H9 (cell line): ENCODE measurements at regions not wholly inside any gene's neighbourhood (a gene's known extent, or its start where the extent isn't known, plus 50 kb on each side); places are given as distances from the start of the nearest gene placed in this dataset.

ENCODE experiments used
- DNase-seq: peaks from one replicate; pipeline ENCODE4 v3.0.0-alpha.2; 2017
- H2AFZ ChIP-seq: one replicate; pipeline ENCODE4 v1.6.1; 2013; ENCODE audit warnings: mild to moderate bottlenecking, low read length, control low read depth, moderate library complexity
- H2AK5ac ChIP-seq: 2 replicates; pipeline ENCODE4 v1.6.1; 2013; ENCODE audit warnings: low read length, control low read depth, mixed read lengths; ENCODE audit not compliant: insufficient read length
- H2BK120ac ChIP-seq: one replicate; pipeline ENCODE4 v1.6.1; 2013; ENCODE audit warnings: low read depth, mild to moderate bottlenecking, low read length, control low read depth, inconsistent platforms; ENCODE audit not compliant: poor library complexity, severe bottlenecking
- H2BK12ac ChIP-seq: 2 replicates; pipeline ENCODE4 v1.6.1; 2013; ENCODE audit warnings: low read length, control low read depth, mixed read lengths, low read depth; ENCODE audit not compliant: insufficient read length
- H2BK15ac ChIP-seq: 2 replicates; pipeline ENCODE4 v1.6.1; 2013; ENCODE audit warnings: low read depth, low read length, control low read depth
- H2BK20ac ChIP-seq: one replicate; pipeline ENCODE4 v1.6.1; 2013; ENCODE audit warnings: low read depth, mild to moderate bottlenecking, low read length, control low read depth, inconsistent platforms; ENCODE audit not compliant: poor library complexity, severe bottlenecking
- H2BK5ac ChIP-seq: 2 replicates; pipeline ENCODE4 v1.6.1; 2013; ENCODE audit warnings: low read length, control low read depth, mixed read lengths; ENCODE audit not compliant: insufficient read length
- H3K14ac ChIP-seq: 2 replicates; pipeline ENCODE4 v1.6.1; 2013; ENCODE audit warnings: low read length, control low read depth; ENCODE audit not compliant: insufficient read depth
- H3K18ac ChIP-seq: 2 replicates; pipeline ENCODE4 v1.6.1; 2013; ENCODE audit warnings: low read depth, mild to moderate bottlenecking, mixed read lengths, low read length, control low read depth; ENCODE audit not compliant: insufficient read length
- H3K23ac ChIP-seq: 2 replicates; pipeline ENCODE4 v1.6.1; 2013; ENCODE audit warnings: low read length, control low read depth, mixed read lengths, low read depth; ENCODE audit not compliant: insufficient read length
- H3K23me2 ChIP-seq: 2 replicates; pipeline ENCODE4 v1.6.1; 2013; ENCODE audit warnings: low read depth, mild to moderate bottlenecking, mixed read lengths, low read length, control low read depth; ENCODE audit not compliant: insufficient read length, poor library complexity, severe bottlenecking
- H3K27ac ChIP-seq: 2 replicates; pipeline ENCODE4 v1.5.1; 2013; ENCODE audit warnings: low read length, control low read depth, mixed read lengths, low read depth; ENCODE audit not compliant: insufficient read length
- H3K27me3 ChIP-seq: 2 replicates; pipeline ENCODE4 v1.6.1; 2013; ENCODE audit warnings: low read length, control low read depth, inconsistent platforms; ENCODE audit not compliant: insufficient read depth
- H3K4ac ChIP-seq: 2 replicates; pipeline ENCODE4 v1.6.1; 2013; ENCODE audit warnings: low read depth, mild to moderate bottlenecking, control low read depth, inconsistent platforms, low read length, moderate library complexity
- H3K4me1 ChIP-seq: 2 replicates; pipeline ENCODE4 v1.6.1; 2013; ENCODE audit warnings: low read length, control low read depth, inconsistent platforms; ENCODE audit not compliant: insufficient read depth
- H3K4me2 ChIP-seq: 2 replicates; pipeline ENCODE4 v1.6.1; 2013; ENCODE audit warnings: low read length, control low read depth, mixed read lengths; ENCODE audit not compliant: insufficient read length, insufficient read depth
- H3K56ac ChIP-seq: 2 replicates; pipeline ENCODE4 v1.6.1; 2013; ENCODE audit warnings: low read depth, mild to moderate bottlenecking, mixed read lengths, low read length, control low read depth; ENCODE audit not compliant: insufficient read length
- H3K79me1 ChIP-seq: 2 replicates; pipeline ENCODE4 v1.6.1; 2013; ENCODE audit warnings: low read depth, mild to moderate bottlenecking, moderate library complexity, low read length, control low read depth, inconsistent platforms; ENCODE audit not compliant: insufficient read depth, poor library complexity, severe bottlenecking
- H3K79me2 ChIP-seq: 2 replicates; pipeline ENCODE4 v1.6.1; 2013; ENCODE audit warnings: low read length, control low read depth, inconsistent platforms; ENCODE audit not compliant: insufficient read depth
- H3K9ac ChIP-seq: 2 replicates; pipeline ENCODE4 v1.6.1; 2013; ENCODE audit warnings: low read length, control low read depth, mixed read lengths; ENCODE audit not compliant: insufficient read length; ENCODE audit errors: extremely low read depth
- H3K9me3 ChIP-seq: one replicate; pipeline ENCODE4 v1.6.1; 2013; ENCODE audit warnings: low read depth, low read length, inconsistent platforms; ENCODE audit not compliant: control insufficient read depth
- H3T11ph ChIP-seq: one replicate; pipeline ENCODE4 v1.6.1; 2013; ENCODE audit warnings: mild to moderate bottlenecking, low read length, control low read depth, inconsistent platforms
- H4K20me1 ChIP-seq: one replicate; pipeline ENCODE4 v1.6.1; 2013; ENCODE audit not compliant: control insufficient read depth, insufficient read length, insufficient read depth
- H4K5ac ChIP-seq: 2 replicates; pipeline ENCODE4 v1.6.1; 2013; ENCODE audit warnings: low read depth, mild to moderate bottlenecking, mixed read lengths, low read length, control low read depth; ENCODE audit not compliant: insufficient read length
- H4K8ac ChIP-seq: replicated peaks from 2 replicates; pipeline ENCODE4 v1.6.1; 2013; ENCODE audit warnings: low read length, control low read depth, mixed read lengths, low read depth; ENCODE audit not compliant: insufficient read length
- H4K91ac ChIP-seq: 2 replicates; pipeline ENCODE4 v1.6.1; 2013; ENCODE audit warnings: low read depth, mild to moderate bottlenecking, moderate library complexity, mixed read lengths, low read length, control low read depth; ENCODE audit not compliant: insufficient read length
- H3K27ac Mint-ChIP-seq, 3 experiments: 2 replicates in 2 of 3; 3 replicates in 1 of 3; pipeline ENCODE4 v1.8.0; 2020 to 2021; ENCODE audit warnings: mixed read lengths in 3 of 3, mild to moderate bottlenecking in 1 of 3, moderate library complexity in 1 of 3
- H3K27me3 Mint-ChIP-seq: 2 replicates; pipeline ENCODE4 v1.8.0; 2021; ENCODE audit warnings: low read depth, mild to moderate bottlenecking, moderate library complexity, mixed read lengths
- H3K36me3 Mint-ChIP-seq, 3 experiments: 2 replicates in 2 of 3; 3 replicates in 1 of 3; pipeline ENCODE4 v1.8.0; 2020 to 2021; ENCODE audit warnings: low read depth in 3 of 3, mixed read lengths in 3 of 3; ENCODE audit not compliant: insufficient read depth in 1 of 3
- H3K4me1 Mint-ChIP-seq, 2 experiments: 2 replicates each; pipeline ENCODE4 v1.8.0; 2020; ENCODE audit warnings: mixed read lengths in 2 of 2
- H3K4me3 Mint-ChIP-seq, 2 experiments: 2 replicates in 1 of 2; 3 replicates in 1 of 2; pipeline ENCODE4 v1.8.0; 2020 to 2021; ENCODE audit warnings: mild to moderate bottlenecking in 2 of 2, mixed read lengths in 2 of 2, moderate library complexity in 1 of 2
- H3K9me3 Mint-ChIP-seq, 2 experiments: 2 replicates in 1 of 2; 3 replicates in 1 of 2; pipeline ENCODE4 v1.8.0; 2020; ENCODE audit warnings: mild to moderate bottlenecking in 2 of 2, mixed read lengths in 2 of 2, moderate library complexity in 1 of 2
- CTCF ChIP-seq: fragments of 200-600 bp; sonication (generic); conservative IDR thresholded peaks from 3 replicates; pipeline ENCODE4 v1.8.0; 2021; ENCODE audit warnings: antibody characterized with exemption, mild to moderate bottlenecking
- WGBS: extraction: QIAGEN DNeasy Blood & Tissue Kit; methylation state at CpG from one replicate; pipeline ENCODE4 v1.1.7; 2013; ENCODE audit warnings: missing lambda C conversion rate, low lambda C conversion rate, mixed read lengths; ENCODE audit not compliant: insufficient read length; ENCODE audit errors: extremely low coverage; 5-methylcytosine and 5-hydroxymethylcytosine counted together

GRCh38 chr14:21985081-21985480 lies 311.5 kb upstream of the OR4E1 start:
- H2AK5ac ChIP-seq, result no peak overlapping the region
- no peak overlapping the region for H3K18ac ChIP-seq
- H4K8ac ChIP-seq, result no peak overlapping the region
- no peak overlapping the region for H3K4me2 ChIP-seq
- peaks cover 10% of the 10 kb centered on the region for H3K27me3 Mint-ChIP-seq
- no peak overlapping the region for H3K56ac ChIP-seq
- no peaks in the 10 kb centered on the region for H3K27me3 ChIP-seq
- no peaks in the 10 kb centered on the region for H3K4me1 ChIP-seq
- H2BK15ac ChIP-seq, result no peak overlapping the region
- H3K79me2 ChIP-seq, result no peaks in the 10 kb centered on the region
- no peak overlapping the region for H4K5ac ChIP-seq
- DNase-seq, result no peak
- H3K9ac ChIP-seq, result no peak overlapping the region
- H3K36me3 Mint-ChIP-seq, result no peaks in the 10 kb centered on the region
- H2BK12ac ChIP-seq, result no peak overlapping the region
- H2AFZ ChIP-seq, result no peak overlapping the region
- no peaks in the 10 kb centered on the region for H3K9me3 ChIP-seq
- no peak overlapping the region for H3K14ac ChIP-seq
- TF ChIP-seq CTCF, result no peak
- H2BK20ac ChIP-seq, result no peak overlapping the region
- no peak overlapping the region for H4K91ac ChIP-seq
- no peaks in the 10 kb centered on the region for H3K79me1 ChIP-seq
- no peaks in the 10 kb centered on the region for H3K9me3 Mint-ChIP-seq
- H3K4me3 Mint-ChIP-seq, result no peak overlapping the region
- no peak overlapping the region for H3K27ac Mint-ChIP-seq
- no CpG with 5 or more reads among the region's 2 CpGs for WGBS
- H3K23me2 ChIP-seq, result no peaks in the 10 kb centered on the region
- H3K4me1 Mint-ChIP-seq, result no peaks in the 10 kb centered on the region
- no peak overlapping the region for H3K23ac ChIP-seq
- H3K27ac ChIP-seq, result no peak overlapping the region
- no peak overlapping the region for H3K4ac ChIP-seq
- no peak overlapping the region for H2BK120ac ChIP-seq
- H2BK5ac ChIP-seq, result no peak overlapping the region
- no peak overlapping the region for H3T11ph ChIP-seq
- no peaks in the 10 kb centered on the region for H4K20me1 ChIP-seq
